GM11168 (cell line): ENCODE measurements at regions not wholly inside any gene's neighbourhood (a gene's known extent, or its start where the extent isn't known, plus 50 kb on each side); places are given as distances from the start of the nearest gene placed in this dataset.
"Not testable (repeated sequence)": the region's sequence is repeated elsewhere in the genome, so short reads cannot be mapped to it uniquely, and the experiment has no call there.

Experiments
- in situ Hi-C: fragments of 300-500 bp; cut with MboI; formaldehyde crosslinking; loops from one replicate; pipeline ENCODE4 v1.12.0; 2022; ENCODE audit warnings: low sequenced_read_pairs; ENCODE audit not compliant: unreplicated experiment

- in situ Hi-C loops = not testable (repeated sequence)
Measured at GRCh38 chr12:9543341-9543740, 64.4 kb downstream of the KLRB1 start.

- in situ Hi-C loops = not testable (repeated sequence)
Measured at GRCh38 chr12:9542827-9543226, 64.9 kb downstream of the KLRB1 start.

GRCh38 chr12:9515925-9516324, 91.8 kb downstream of the KLRB1 start:
- in situ Hi-C loops = not testable (repeated sequence)

- in situ Hi-C loops = not testable (repeated sequence)
Measured at GRCh38 chr12:9512695-9513094, 95.0 kb downstream of the KLRB1 start.

- in situ Hi-C loops = not testable (repeated sequence)
Measured at GRCh38 chr12:9510392-9511011, 97.2 kb downstream of the KLRB1 start.

- in situ Hi-C loops = no loop called here
Measured at GRCh38 chr12:9509464-9510161, 98.1 kb downstream of the KLRB1 start.

- in situ Hi-C loops = no loop called here
Measured at GRCh38 chr12:9506746-9507145, 101.0 kb downstream of the KLRB1 start.

GRCh38 chr12:9503384-9503783, 104.3 kb downstream of the KLRB1 start:
- in situ Hi-C loops = not testable (repeated sequence)

GRCh38 chr12:9502845-9503244, 104.9 kb downstream of the KLRB1 start:
- in situ Hi-C loops = not testable (repeated sequence)

GRCh38 chr12:9493325-9493724, 114.4 kb downstream of the KLRB1 start:
- in situ Hi-C loops = not testable (repeated sequence)

- in situ Hi-C loops = not testable (repeated sequence)
Measured at GRCh38 chr12:9481289-9481688, 126.4 kb downstream of the KLRB1 start.

GRCh38 chr12:9474197-9474596, 133.5 kb downstream of the KLRB1 start:
- in situ Hi-C loops = loop anchor here (5.0 kb wide), 1 partner anchor 123 kb away; no protein-coding TSS in a partner anchor

GRCh38 chr12:9473638-9474037, 134.1 kb downstream of the KLRB1 start:
- in situ Hi-C loops = loop anchor here (5.0 kb wide), 1 partner anchor 124 kb away; no protein-coding TSS in a partner anchor

GRCh38 chr12:9471501-9471900, 136.2 kb downstream of the KLRB1 start:
- in situ Hi-C loops = loop anchor here (5.0 kb wide), 1 partner anchor 126 kb away; no protein-coding TSS in a partner anchor

- in situ Hi-C loops = loop anchor here (5.0 kb wide), 1 partner anchor 127 kb away; no protein-coding TSS in a partner anchor
Measured at GRCh38 chr12:9470367-9470766, 137.3 kb downstream of the KLRB1 start.

GRCh38 chr12:9469956-9470355, 137.8 kb downstream of the KLRB1 start:
- in situ Hi-C loops = loop anchor here (5.0 kb wide), 1 partner anchor 127 kb away; no protein-coding TSS in a partner anchor

GRCh38 chr12:9469463-9469862, 138.3 kb downstream of the KLRB1 start:
- in situ Hi-C loops = not testable (repeated sequence)

- in situ Hi-C loops = not testable (repeated sequence)
Measured at GRCh38 chr12:9468998-9469397, 138.7 kb downstream of the KLRB1 start.

- in situ Hi-C loops = not testable (repeated sequence)
Measured at GRCh38 chr12:9468144-9468543, 139.6 kb downstream of the KLRB1 start.

- in situ Hi-C loops = loop anchor here (5.0 kb wide), 1 partner anchor 87 kb away; no protein-coding TSS in a partner anchor
Measured at GRCh38 chr12:9464408-9464807, 143.3 kb downstream of the KLRB1 start.

- in situ Hi-C loops = not testable (repeated sequence)
Measured at GRCh38 chr12:9455516-9455915, 152.2 kb downstream of the KLRB1 start.
